GM12891 (cell line): ENCODE measurements at regions not wholly inside any gene's neighbourhood (a gene's known extent, or its start where the extent isn't known, plus 50 kb on each side); places are given as distances from the start of the nearest gene placed in this dataset.

ENCODE experiments used
- POLR2A ChIP-seq: IDR thresholded peaks from 2 replicates; pipeline ENCODE4 v1.6.1; 2011; ENCODE audit warnings: low read depth, low read length, control low read depth
- POLR2AphosphoS5 ChIP-seq: IDR thresholded peaks from 2 replicates; pipeline ENCODE4 v1.6.1; 2011; ENCODE audit warnings: low read depth, low read length, control low read depth
- TAF1 ChIP-seq: IDR thresholded peaks from 2 replicates; pipeline ENCODE4 v1.6.1; 2011; ENCODE audit warnings: low read depth, low read length, control low read depth

- TF ChIP-seq POLR2AphosphoS5 = no peak
- no peak for TF ChIP-seq TAF1
- TF ChIP-seq POLR2A = no peak
Observed at GRCh38 chr12:83225806-83226205, 539.1 kb downstream of the TMTC2 start.
